Epithelial cell of proximal tubule (primary cell): ENCODE measurements at regions not wholly inside any gene's neighbourhood (a gene's known extent, or its start where the extent isn't known, plus 50 kb on each side); places are given as distances from the start of the nearest gene placed in this dataset.

Experiments used
- DNase-seq: peaks from one replicate; pipeline ENCODE4 v3.0.0-alpha.2; 2011; ENCODE audit warnings: low read depth
- H3K4me3 ChIP-seq: 2 replicates; pipeline ENCODE4 v1.5.1; 2011; ENCODE audit warnings: low read depth, mild to moderate bottlenecking, low read length
- CTCF ChIP-seq: conservative IDR thresholded peaks from 2 replicates; pipeline ENCODE4 v1.5.1; 2012; ENCODE audit warnings: low read depth, mild to moderate bottlenecking, low read length

- no peak overlapping the region for H3K4me3 ChIP-seq
- no peak for TF ChIP-seq CTCF
- DNase-seq: no peak
These were observed 94.1 kb upstream of the PPP3CA start for GRCh38 chr4:101441446-101441845.

- no peak for TF ChIP-seq CTCF
- no peak for DNase-seq
- H3K4me3 ChIP-seq: no peak overlapping the region
These were observed 92.6 kb upstream of the PPP3CA start for GRCh38 chr4:101439926-101440325.

- no peak for DNase-seq
- no peak overlapping the region for H3K4me3 ChIP-seq
- TF ChIP-seq CTCF: no peak
These were observed 74.1 kb upstream of the PPP3CA start for GRCh38 chr4:101421386-101421785.

GRCh38 chr4:101420661-101421060 lies 73.3 kb upstream of the PPP3CA start:
- DNase-seq: no peak
- TF ChIP-seq CTCF: no peak
- no peak overlapping the region for H3K4me3 ChIP-seq

- H3K4me3 ChIP-seq: no peak overlapping the region
- TF ChIP-seq CTCF: no peak
- DNase-seq: no peak
These were observed 72.2 kb upstream of the PPP3CA start for GRCh38 chr4:101419336-101420135.

GRCh38 chr4:101418466-101418865 lies 71.1 kb upstream of the PPP3CA start:
- DNase-seq: no peak
- H3K4me3 ChIP-seq: no peak overlapping the region
- TF ChIP-seq CTCF: no peak

- TF ChIP-seq CTCF: no peak
- DNase-seq: no peak
- H3K4me3 ChIP-seq: no peak overlapping the region
These were observed 70.7 kb upstream of the PPP3CA start for GRCh38 chr4:101418055-101418454.
